HG03439 (cell line): ENCODE measurements at regions not wholly inside any gene's neighbourhood (a gene's known extent, or its start where the extent isn't known, plus 50 kb on each side); places are given as distances from the start of the nearest gene placed in this dataset.
"Not testable (repeated sequence)": the region's sequence is repeated elsewhere in the genome, so short reads cannot be mapped to it uniquely, and the experiment has no call there.

Experiments
- ATAC-seq: cut with Tn5 transposase; IDR thresholded peaks from one replicate; pipeline ENCODE4 v1.9.1; 2021; ENCODE audit warnings: mild to moderate bottlenecking, moderate library complexity; ENCODE audit not compliant: unreplicated experiment

DNA sequence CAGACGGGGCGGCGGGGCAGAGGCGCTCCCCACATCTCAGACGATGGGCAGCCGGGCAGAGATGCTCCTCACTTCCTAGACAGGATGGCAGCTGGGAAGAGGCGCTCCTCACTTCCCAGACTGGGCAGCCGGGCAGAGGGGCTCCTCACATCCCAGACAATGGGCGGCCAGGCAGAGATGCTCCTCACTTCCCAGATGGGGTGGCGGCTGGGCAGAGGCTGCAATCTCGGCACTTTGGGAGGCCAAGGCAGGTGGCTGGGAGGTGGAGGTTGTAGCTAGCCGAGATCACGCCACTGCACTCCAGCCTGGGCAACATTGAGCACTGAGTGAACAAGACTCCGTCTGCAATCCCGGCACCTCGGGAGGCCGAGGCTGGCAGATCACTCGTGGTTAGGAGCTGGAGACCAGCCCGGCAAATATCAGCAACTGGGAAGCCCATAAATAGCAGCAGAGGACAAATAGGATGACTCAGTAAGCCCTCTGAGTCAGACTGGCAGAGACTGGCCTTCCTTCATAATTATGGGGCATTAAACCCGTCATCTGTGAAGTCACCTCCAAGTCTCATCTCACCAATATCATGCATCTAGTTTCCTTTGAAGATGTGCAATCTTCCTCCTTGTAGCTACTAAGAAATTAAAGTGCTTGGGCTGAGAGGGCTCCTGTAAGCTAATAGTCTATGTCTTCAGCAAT, 337.3 kb downstream of the GOLGA6L6 start:
- not testable (repeated sequence) for ATAC-seq

DNA sequence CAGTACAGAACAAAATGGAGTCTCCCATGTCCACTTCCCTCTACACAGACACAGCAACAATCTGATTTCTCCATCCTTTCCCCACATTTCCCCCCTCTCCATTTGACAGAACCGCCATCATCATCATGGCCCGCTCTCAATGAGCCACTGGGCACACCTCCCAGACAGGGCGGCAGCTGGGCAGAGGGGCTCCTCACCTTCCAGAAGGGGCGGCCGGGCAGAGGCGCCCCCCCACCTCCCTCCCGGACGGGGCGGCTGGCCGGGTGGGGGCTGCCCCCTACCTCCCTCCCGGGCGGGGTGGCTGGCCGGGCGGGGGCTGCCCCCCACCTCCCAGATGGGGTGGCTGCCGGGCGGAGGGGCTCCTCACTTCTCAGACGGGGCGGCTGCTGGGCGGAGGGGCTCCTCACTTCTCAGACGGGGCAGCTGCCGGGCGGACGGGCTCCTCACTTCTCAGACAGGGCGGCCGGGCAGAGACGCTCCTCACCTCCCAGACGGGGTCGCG, 337.9 kb downstream of the GOLGA6L6 start:
- ATAC-seq, result not testable (repeated sequence)

DNA sequence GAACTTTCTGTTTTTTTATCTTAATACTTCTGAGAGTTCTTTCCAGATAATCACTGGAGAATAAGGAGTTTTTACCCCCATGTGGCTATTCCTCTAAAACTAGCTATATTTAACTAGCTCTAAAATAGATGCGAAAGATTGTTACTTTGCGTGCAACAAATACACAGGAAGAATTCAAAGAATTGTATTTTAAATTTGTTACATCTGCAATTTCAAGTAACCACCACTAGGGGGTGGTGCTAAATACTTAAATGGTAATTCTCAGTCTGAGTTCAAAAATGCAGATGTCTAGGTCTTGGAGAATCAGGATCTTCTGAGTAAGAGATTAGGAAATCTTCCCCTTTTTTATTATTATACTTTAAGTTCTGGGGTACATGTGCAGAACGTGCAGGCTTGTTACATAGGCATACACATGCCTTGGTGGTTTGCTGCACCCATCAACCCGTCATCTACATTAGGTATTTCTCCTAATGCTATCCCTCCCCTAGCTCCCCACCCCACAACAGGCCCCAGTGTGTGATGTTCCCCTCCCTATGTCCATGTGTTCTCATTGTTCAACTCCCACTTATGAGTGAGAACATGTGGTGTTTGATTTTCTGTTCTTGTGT, 346.9 kb downstream of the GOLGA6L6 start:
- ATAC-seq, result not testable (repeated sequence)

- ATAC-seq, result not testable (repeated sequence)
Observed at GRCh38 chr15:20192982-20193929, 348.3 kb downstream of the GOLGA6L6 start.

DNA sequence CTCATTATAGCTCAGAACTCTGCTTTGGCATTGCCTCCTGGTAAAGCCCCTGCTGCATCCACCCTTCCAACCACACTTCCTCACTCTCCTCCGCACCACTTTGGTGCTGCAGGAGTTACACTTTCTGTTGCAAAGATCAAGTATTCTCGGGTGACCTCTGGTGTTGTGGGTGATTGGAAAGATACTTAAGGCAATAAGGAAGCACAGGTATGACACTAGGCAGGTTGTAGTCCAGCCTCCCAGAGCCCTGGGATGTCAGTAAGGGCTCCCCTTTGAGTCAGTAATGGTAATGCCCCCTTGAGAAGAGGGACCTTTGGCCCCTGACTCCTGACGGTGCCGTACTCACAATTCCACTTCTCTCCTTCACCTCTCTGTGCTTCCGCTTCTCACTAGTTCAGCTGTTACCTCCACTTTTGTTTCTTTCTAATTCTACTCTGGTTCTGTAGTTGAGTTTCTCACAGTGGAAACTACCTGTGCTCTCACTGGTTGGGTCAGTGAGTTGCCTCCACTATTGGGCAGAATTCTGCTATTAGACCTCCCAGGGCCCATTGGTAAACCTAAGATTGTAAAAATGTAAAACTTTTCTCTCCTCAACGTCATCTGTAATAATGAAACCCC, 350.0 kb downstream of the GOLGA6L6 start:
- not testable (repeated sequence) for ATAC-seq

DNA sequence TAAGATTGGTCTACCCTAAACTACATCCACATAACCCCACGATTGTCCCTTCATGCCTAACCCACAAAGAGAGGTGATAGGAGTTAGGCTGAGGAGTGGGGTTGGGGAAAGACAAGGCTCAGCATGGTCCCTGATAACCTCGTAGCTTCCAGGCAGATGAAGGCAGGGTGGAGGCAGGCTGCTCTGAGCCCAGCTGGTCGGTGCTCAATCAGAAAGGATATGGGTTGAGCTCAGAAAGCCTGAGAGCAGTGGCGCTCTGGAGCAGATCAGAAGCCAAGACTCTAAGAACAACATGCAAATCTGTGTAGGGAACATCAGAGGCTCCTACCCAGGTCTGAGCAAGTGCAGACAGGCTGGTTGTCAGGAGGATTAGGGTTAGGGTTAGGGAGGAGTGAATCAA, 353.0 kb downstream of the GOLGA6L6 start:
- ATAC-seq, result not testable (repeated sequence)

DNA sequence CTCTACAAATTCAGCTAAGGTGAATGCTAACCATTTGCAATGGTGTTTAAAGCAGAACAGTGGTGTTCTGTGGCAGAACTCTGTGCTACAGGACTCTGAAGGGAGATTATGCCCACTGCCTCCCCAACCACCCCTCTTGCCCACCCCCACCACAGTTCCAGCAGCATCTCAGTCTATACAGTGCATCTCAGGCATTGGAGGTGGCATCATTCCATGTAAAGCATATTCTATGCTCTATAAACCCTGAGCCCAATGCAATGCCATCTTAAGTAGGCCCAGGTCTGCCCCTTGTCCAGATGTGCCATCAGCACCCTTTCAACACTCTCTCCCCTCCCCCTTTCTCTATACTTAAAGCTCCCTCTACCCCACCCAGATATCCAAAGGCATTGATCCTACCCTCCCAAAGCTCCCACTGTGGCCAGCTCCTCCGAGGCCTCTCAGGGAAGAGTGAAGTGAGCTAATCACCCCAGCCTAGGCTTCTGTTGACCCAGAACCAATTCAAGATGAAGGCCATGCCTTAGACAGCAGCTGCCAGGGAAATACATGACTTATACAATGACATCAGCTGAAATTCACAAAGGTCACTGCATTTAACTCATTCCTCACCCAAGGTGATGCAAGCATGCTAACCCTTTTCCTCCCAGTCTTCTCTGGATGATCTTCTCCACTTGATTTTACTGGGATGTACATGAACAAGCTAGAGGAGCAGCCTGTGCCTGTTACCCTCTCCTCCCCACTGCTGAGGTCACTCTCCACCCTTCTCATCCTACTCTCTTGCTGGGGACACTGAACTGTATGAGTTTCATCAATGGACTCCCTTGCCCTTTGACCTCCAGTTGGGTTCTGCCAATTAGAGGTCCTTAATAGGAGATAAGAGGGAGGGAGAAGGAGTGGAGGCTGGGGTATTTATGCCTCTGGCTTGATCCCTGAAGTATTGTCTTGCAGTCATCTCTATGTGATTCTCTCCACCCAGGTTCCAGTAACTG, 353.9 kb downstream of the GOLGA6L6 start:
- not testable (repeated sequence) for ATAC-seq

DNA sequence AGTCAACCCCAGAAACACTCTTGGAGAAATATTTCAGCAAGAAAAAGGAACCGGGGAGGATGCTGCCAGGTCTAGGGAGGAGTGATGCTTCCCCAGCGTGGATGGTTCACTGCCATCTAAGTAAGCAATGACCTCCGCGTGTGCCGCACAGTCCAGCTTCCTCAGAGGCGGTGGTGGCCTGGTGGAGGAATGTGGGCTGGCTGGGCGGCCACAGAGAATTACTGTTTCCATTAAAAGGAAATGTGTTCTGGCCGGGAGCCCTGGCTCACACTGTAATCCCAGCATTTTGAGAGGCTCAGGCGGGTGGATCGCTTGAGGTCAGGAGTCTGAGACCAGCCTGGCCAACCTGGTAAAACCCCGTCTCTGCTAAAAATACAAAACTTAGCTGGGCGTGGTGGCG, 356.7 kb downstream of the GOLGA6L6 start:
- not testable (repeated sequence) for ATAC-seq

- ATAC-seq, result not testable (repeated sequence)
Observed at GRCh38 chr15:20168221-20168620, 373.4 kb downstream of the GOLGA6L6 start.

GRCh38 chr15:20153528-20153927, 388.1 kb downstream of the GOLGA6L6 start:
- ATAC-seq, result not testable (repeated sequence)

GRCh38 chr15:20148679-20149078, 392.9 kb downstream of the GOLGA6L6 start:
- ATAC-seq, result not testable (repeated sequence)

GRCh38 chr15:20148008-20148407, 393.6 kb downstream of the GOLGA6L6 start:
- not testable (repeated sequence) for ATAC-seq

DNA sequence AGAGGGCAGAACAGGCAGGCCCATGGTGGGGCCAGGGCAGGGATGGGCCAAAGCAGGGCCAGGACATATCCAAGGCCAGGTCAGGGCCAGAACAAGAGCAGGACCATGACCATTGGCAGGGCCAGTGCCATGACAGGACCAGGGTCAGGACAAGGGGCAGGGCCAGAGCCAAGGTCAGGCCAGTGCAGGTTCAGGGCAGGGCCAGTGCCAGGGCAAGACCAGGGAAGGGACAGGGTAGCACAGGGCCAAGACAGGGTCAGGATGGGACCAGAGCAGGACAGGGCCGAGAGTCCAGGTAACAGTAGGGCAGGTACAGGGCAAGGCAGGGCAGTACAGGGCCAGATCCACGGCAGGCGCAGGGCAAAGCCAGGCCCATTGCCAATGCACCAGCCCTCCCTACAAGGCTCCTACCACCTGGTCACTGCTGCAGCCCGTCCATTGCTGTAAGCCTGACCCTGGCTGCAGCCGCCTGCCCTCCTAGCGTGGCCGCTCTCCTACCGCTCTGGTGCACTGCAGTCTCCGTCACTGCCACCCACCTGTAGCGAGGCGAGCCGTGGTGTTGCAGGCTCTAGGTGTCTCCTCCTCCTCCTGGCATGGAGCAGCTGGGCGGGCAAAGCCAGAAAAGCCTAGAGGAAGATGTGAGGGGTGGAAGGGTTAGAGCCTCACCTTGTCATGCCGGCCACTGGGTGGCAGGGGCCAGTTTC, 397.1 kb downstream of the GOLGA6L6 start:
- ATAC-seq, result not testable (repeated sequence)

DNA sequence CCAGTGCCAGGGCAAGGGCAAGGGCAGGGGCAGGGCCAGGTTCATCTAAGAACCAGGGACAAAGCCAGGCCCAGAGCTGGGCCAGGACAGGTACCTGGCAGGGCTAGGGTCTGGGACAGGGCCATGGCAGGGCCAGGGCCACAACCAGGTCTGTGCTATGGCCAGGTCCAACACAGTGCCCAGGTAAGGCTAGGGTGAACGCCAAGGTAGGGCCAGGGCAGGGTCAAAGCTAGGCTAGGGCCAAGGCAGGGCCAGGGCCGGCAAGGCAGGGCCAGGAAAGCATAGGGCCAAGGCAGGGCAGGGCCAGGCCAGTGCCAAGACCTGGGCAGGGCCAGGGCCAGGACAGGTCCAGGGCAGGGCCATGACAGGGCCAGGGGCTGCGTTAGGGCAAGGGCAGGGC, 398.7 kb downstream of the GOLGA6L6 start:
- ATAC-seq, result not testable (repeated sequence)

DNA sequence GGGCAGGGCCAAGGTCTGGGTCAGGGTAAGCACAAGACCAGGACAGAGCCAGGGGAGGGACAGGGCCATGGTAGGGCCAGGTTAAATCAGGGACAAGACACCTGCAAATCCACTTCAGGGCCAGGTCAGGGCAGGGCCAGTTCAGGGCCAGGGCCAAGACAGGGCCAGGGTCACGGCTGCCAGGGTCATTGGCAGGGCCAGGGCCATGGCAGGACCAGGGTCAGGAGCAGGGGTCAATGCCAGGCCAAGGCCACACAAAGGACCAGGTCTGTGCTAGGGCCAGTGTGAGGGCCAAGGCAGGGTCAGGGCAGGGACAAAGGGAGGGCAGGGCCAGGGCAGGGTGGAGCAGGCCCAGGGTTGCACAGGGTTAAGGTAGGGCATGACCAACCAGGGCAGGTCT, 399.2 kb downstream of the GOLGA6L6 start:
- ATAC-seq, result not testable (repeated sequence)

DNA sequence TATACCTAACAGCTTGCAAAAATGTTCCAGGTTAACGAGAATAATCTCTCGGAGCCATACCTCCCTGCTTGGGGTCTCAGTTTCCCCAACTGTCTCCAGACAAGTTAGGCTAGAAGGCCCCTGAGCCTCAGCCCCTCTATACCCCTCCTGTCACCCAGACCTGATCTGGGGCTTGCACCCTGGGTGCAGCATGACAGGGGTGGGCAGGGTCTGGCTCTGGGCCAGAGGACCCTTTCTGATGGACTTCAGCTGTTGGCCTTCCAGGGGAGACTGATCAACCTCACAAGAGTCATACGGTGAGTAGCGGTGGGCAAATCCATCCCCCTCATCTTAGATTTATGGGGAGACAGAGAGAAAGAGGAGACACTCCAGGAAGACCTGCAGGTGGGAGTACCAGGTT, 416.9 kb downstream of the GOLGA6L6 start:
- not testable (repeated sequence) for ATAC-seq

GRCh38 chr15:20106026-20106425, 435.6 kb downstream of the GOLGA6L6 start:
- ATAC-seq, result no peak

- not testable (repeated sequence) for ATAC-seq
Observed at GRCh38 chr15:20105011-20105990, 436.3 kb downstream of the GOLGA6L6 start.
